Right renal cortex interstitium (tissue), 3 donors: ENCODE measurements at regions not wholly inside any gene's neighbourhood (a gene's known extent, or its start where the extent isn't known, plus 50 kb on each side); places are given as distances from the start of the nearest gene placed in this dataset.
A peak's percentile ranks its signal among the peaks of the same experiment; 100 is the strongest.
"Not testable (repeated sequence)": the region's sequence is repeated elsewhere in the genome, so short reads cannot be mapped to it uniquely, and the experiment has no call there.

Experiments
- DNase-seq, 3 donors: peaks; one replicate each; pipeline ENCODE4 v3.0.0-alpha.2; 2013; ENCODE audit warnings: low read depth in 3 of 3, low spot score in 2 of 3

DNA sequence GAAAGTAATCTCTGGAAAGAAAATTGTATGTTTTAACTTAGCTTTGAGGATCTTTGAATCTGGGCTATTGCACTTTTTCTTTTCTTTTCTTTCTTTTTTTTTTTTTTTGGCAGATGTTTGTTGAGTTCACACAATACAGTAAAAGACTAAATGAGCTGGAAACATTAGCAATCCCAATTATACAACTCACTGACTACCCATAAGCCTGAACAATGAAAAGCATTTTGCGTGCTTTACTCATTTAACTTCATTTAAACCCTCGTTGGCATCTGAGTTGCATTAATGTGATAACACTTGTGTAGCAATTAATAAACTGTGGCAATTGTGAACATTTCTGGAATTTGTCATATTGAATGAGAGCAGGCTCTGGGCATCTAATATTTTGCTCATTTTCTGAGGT lies 269.4 kb upstream of the RBMS3 start:
- no peak for DNase-seq

GRCh38 chr3:29011966-29012365 lies 268.9 kb upstream of the RBMS3 start:
- DNase-seq, result no peak

DNA sequence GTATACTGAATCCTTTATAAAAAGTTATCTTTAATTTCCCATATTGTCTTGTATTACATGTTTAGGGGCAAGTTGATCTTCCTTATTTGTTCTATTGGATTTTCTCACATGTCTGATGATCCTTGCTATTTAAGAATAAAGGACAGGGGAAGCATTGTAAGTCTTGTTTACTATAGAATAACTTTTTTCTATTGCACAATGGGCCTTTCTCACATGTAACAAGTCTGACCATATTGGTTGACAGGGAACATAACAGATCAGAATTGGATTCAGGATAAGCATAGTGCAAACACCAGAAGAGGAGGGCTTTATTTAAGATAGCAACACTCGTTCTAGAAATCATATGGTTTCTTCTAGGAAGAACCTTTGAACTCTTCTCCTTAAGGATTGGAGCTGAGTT lies 257.9 kb upstream of the RBMS3 start:
- no peak for DNase-seq

GRCh38 chr3:29026286-29026685 lies 254.6 kb upstream of the RBMS3 start:
- DNase-seq, result no peak

GRCh38 chr3:29026959-29027358 lies 253.9 kb upstream of the RBMS3 start:
- no peak for DNase-seq

DNA sequence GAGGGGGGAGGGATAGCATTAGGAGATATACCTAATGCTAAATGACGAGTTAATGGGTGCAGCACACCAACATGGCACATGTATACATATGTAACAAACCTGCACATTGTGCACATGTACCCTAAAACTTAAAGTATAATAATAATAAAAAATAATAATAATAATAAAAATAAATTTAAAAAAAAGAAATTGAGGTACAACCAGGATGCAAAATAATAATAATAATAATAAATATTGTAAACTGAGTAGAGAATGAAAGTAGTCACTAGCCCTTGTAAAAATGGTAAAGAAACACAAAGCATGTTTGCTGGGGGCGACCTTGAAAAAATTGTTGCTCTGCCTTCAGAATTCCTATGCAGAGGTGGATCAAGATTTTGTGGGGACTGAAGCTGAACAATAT lies 249.7 kb upstream of the RBMS3 start:
- DNase-seq, result not testable (repeated sequence)

DNA sequence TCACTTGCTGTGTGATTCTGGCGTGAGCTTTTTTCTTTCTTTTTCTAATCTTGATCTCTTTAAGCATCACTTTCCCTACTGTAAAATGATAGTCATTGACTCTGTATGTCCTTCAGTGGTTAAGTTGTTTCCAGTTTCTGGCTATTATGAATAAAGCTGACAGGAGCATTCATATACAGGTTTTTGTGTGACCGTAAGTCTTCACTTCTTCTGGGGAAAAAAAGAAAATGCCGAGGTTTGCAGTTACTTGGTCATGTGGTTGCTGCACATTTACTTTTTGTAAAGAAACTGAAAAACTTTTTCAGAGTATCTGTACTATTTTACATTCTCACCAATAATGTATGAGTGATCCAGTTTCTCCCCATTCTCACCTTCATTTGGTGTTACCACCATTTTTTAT lies 247.4 kb upstream of the RBMS3 start:
- DNase-seq, result no peak

DNA sequence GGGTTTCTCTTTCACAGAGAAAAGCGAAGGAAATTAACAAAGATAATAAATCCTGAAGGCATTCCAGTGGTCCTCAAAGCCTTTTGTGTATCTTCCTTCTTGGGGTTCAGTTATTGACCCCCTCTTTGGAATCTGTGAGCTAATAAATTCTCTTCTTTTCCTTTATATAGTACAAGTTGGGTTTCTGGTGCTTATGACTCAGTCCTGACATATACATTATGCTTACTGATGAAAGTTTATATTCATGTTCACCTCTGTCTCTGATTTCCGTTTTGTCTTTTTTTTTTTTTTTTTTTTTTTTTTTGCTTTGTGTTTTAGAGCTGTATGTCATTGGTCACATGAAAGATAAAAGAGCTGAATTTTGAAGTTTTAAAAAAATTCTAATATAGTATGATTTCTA lies 230.7 kb upstream of the RBMS3 start:
- no peak for DNase-seq

DNA sequence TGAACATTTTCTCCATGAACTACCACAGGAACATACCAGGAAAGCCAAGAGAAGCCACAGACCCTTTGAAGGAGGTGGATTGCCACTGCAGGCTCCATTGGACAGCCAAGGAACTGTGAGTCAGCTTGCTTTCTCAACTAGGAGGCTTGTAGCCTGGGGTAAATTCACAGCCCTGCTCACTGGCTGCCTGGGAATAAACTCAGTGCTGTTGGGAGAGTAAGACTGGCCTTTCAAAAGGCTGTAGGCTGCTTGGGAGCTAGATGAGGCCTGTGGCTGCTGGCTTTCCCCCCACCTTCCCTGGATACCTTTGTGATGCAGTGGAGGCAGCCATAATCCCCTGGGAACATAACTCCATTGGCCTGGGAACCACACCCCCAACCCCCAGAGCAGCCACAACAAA lies 223.5 kb upstream of the RBMS3 start:
- DNase-seq, result no peak

DNA sequence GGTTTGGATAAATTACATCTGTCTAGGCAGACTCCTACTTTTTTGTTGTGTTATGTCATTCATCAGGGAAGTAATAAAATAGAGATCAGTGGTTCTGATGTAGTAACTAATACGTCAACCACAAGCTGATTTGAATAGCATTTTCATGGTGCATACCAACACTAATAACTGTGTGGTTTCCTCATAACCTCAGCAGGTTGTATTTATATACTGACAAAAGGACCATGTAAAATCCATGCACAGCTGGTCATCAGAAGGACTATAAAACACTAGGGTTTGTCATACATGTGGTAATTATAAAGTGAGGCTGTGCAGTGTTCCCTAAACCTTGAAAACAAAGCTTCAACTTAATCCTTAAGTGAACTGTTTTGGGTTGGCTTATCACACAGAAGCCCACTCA lies 216.8 kb upstream of the RBMS3 start:
- DNase-seq, result no peak

- peak; percentile 45 to 78 (median 72) for DNase-seq
Observed at GRCh38 chr3:29065211-29065785, 215.6 kb upstream of the RBMS3 start.

DNA sequence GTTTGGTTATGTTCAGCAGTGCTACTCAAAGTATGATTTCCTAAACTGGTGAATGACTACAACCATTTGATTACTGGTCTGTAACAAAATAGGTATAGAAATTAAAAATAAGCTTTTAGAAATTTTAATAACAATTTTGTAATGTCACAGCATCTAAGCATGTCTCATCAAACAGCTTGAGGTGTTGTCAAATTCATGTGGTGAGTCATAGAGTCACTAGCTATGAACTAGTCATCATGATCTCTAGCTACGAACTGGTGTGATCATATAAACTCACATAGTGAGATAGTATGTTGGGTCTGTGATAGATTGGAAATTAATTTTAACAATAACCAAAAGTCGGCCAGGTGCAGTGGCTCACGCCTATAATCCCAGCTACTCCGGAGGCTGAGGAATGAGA lies 213.9 kb upstream of the RBMS3 start:
- no peak for DNase-seq

GRCh38 chr3:29070959-29071634 lies 209.8 kb upstream of the RBMS3 start:
- DNase-seq, result no peak

DNA sequence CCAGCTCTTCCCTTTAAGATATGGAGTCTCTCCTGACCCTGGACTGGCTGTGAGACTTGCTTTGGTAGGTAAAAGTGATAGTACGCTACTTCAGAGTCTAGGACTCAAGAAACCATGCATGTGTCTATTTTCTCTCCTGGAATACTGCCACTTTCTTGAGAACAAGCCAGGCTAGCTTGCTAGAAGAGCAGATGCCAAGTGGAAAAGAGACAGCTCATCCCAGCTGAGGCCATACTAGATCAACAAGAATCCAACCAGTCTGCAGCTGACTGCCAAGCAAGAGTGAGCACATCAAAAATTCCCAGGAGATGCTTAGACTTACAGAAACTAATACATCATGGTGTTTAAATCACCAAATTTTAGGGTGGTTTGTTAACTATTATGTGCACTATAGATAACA lies 208.3 kb upstream of the RBMS3 start:
- no peak for DNase-seq

DNA sequence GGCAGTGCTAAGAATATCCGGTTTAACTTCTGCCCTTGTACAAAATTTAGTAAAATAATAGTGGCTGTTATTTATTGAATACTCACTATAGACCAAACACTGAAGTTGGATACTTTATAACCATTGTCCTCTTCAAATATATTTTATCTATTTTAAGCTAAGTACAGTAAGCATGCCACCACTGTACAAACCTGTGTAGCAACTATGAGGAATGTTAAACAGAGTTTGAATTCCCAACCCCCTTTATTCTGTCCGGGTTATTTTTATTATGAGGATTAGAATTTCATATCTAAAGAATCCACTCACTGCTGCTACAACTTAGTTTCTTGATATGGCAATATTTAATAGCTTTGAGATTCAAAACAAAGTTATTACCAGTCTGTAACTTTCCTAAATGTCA lies 203.5 kb upstream of the RBMS3 start:
- DNase-seq, result no peak

GRCh38 chr3:29079358-29079757 lies 201.5 kb upstream of the RBMS3 start:
- no peak for DNase-seq

GRCh38 chr3:29080967-29081366 lies 199.9 kb upstream of the RBMS3 start:
- no peak for DNase-seq

GRCh38 chr3:29083081-29083480 lies 197.8 kb upstream of the RBMS3 start:
- DNase-seq, result no peak

- no peak for DNase-seq
Observed at GRCh38 chr3:29083676-29084075, 197.2 kb upstream of the RBMS3 start.

GRCh38 chr3:29088579-29088978 lies 192.3 kb upstream of the RBMS3 start:
- no peak for DNase-seq

DNA sequence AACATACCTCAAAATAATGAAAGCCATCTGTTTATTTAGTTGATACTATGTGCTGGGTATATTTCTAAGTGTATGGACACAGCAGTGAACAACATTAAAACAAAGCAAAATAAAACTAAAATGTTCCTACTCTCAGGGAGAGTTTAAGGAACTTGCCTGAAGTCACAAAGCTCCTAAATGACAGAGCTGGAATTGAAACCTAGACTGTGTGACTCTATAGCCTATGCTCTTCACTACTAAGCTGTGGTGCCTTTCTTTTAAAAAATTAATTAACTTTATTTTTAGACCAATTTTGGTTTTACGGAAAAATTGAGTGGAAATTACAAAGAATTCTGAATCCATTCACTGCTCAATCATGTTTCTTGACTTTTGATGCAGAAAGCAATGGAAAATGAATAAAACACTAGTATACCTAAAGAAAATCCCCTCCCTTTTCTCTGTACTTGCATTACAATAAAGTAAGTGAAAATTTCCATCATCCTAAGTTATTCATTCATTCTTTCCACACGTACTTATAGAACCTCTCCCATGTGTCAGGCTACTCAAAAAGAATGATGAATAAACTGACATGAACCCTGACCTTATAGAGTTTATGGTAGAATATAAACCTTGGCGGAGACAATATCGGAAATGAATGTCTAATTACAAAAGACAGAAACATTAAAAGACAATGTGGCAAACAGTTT lies 189.8 kb upstream of the RBMS3 start:
- DNase-seq, result no peak

DNA sequence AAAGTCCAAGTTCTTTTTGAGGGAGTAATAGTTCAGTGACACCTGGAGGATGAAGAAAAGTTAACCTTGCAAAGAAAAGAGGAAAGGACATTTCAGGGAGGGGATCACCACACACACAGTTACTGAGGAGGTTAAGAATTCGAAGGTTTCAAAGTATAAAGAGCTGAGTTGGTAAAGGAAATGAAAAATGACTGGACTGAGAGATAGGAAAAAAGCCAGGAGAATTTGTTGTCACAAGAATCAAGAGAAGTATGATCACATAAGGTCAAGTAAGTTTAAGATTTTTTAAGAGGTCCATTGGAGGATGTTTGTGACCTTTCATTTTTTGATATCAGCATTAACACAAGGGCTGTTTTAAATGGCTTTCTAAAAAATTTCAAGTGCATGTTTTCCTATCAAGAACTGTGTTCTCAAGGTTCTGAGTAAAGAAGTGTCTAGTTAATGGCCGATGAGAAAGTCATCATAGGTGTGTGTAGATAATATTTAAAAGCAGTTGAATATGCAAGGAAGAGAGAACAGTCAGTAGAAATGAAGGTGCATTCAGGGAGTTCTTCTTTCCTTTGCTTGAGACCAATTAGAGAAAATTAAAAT lies 189.2 kb upstream of the RBMS3 start:
- DNase-seq, result no peak
